Motor neuron (in vitro differentiated cells): ENCODE measurements at regions not wholly inside any gene's neighbourhood (a gene's known extent, or its start where the extent isn't known, plus 50 kb on each side); places are given as distances from the start of the nearest gene placed in this dataset.

Experiments
- ATAC-seq, 8 experiments: fragments of 200-7000 bp; cut with Tn5 transposase; replicated peaks in 6 of 8; 2 replicates each; pipeline ENCODE4 v1.8.0; 2021; ENCODE audit warnings: mild to moderate bottlenecking in 8 of 8, moderate library complexity in 8 of 8
- H3K27ac ChIP-seq, 2 donors: fragments of 250-450 bp; sonication (Bioruptor Pico); 2 replicates each; pipeline ENCODE4 v1.9.0; 2021; ENCODE audit warnings: antibody characterized with exemption in 2 of 2, mild to moderate bottlenecking in 2 of 2, moderate library complexity in 1 of 2
- H3K4me1 ChIP-seq, 2 donors: fragments of 250-450 bp; sonication (Bioruptor Pico); replicated peaks in 1 of 2; 2 replicates each; pipeline ENCODE4 v1.6.1; 2021; ENCODE audit warnings: antibody characterized with exemption in 2 of 2, mild to moderate bottlenecking in 2 of 2, moderate library complexity in 1 of 2
- H3K4me3 ChIP-seq, 5 donors: fragments of 250-450 bp; sonication (Bioruptor Pico); 2 replicates each; pipeline ENCODE4 v1.9.0; 2021; ENCODE audit warnings: antibody characterized with exemption in 5 of 5, mild to moderate bottlenecking in 5 of 5, moderate library complexity in 4 of 5
- WGBS, 10 experiments: fragments of 450-650 bp; shearing (Covaris generic); methylation state at CpG; one replicate each; pipeline ENCODE4 v1.0.0; 2022; 5-methylcytosine and 5-hydroxymethylcytosine counted together
- in situ Hi-C, 9 experiments: fragments of 400-800 bp; cut with MboI; loops; one replicate each; pipeline ENCODE4 v1.15.0; 2021; ENCODE audit warnings: low sequenced_read_pairs in 9 of 9, low pct_unique_long_range_greater_than_20kb in 2 of 9; ENCODE audit not compliant: unreplicated experiment in 9 of 9

DNA sequence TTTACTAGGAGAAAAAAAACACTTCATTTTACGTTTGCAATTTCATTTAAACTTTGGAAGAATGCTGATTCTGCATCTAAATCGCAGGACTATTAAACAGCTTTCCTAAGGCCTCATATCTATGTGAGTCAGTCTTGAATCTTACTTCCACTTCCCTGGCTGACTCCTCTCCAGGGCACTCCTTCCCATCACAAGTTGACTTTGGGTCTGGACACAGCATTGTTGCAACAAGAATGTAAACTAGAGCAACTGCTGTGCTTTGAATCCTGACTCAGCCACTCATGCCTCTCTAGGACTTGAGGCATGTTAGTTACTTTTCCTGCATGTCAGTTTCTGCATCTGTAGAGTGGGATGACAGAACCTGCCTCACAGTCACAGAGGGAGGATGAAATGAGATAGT, 413.8 kb downstream of the FAT4 start:
- peak in 6 of 8 experiments; percentile 31 to 95 (median 64) for ATAC-seq
- no peak overlapping the region for H3K27ac ChIP-seq
- no peak overlapping the region for H3K4me3 ChIP-seq
- in situ Hi-C loops = no loop called here
- 43 to 100% (median 83%) methylated on average over 2 of the region's 2 CpGs; no CpG with 5 or more reads in 1 of the 10 experiments for WGBS, 10 experiments
- peaks cover 0 to 3% of the 10 kb centered on the region in 2 donors for H3K4me1 ChIP-seq

GRCh38 chr4:125729171-125729570, 414.4 kb downstream of the FAT4 start:
- no peak for ATAC-seq
- no peak overlapping the region for H3K27ac ChIP-seq
- in situ Hi-C loops = no loop called here
- peaks cover 0 to 3% of the 10 kb centered on the region in 2 donors for H3K4me1 ChIP-seq
- H3K4me3 ChIP-seq = no peak overlapping the region

DNA sequence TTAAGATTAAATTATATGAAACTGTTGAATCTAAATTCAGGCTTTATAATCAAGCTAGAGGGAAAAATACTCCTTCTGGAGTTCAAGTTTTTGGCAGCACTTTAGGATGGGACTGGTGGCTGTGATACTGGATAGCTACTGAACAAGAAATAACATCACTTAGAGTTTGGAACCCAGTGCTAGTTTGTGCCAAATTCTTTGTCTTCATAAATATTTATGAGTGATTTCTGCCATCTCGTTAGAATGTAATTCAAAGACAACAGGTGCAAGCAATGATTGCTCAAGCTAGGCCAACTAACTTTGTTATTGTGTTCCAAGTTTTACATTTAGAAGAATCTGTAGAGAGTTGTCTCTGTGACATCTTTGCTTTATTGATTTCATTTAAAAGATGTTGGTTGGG, 417.9 kb downstream of the FAT4 start:
- in situ Hi-C loops = no loop called here
- no peak overlapping the region for H3K27ac ChIP-seq
- WGBS, 10 experiments = 25 to 90% (median 66%) methylated on average over 1 of the region's 1 CpG; no CpG with 5 or more reads in 4 of the 10 experiments
- H3K4me3 ChIP-seq = no peak overlapping the region
- H3K4me1 ChIP-seq = peaks cover 2 to 13% of the 10 kb centered on the region in 2 donors
- ATAC-seq = no peak

DNA sequence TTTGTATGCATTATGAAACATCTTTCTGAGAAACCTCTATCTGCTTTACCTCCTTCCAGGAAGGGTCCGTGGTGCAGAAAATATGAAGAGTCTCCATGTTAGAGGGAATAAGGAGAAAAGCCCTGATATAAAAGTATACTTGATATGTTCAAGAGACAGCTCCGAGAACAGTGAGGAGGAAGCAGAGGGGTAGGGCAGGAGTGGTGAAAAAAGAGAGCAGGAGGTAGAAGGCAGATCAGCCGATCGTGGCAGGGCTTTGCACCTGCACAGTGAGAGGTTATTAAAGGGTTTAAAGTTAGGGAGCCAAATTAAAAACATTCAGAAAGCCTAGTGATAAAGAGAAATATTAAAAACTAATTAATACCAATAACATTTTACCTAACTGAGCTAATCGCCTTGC, 419.7 kb downstream of the FAT4 start:
- 40 to 100% (median 79%) methylated on average over 2 to 5 of the region's 5 CpGs; no CpG with 5 or more reads in 1 of the 10 experiments for WGBS, 10 experiments
- in situ Hi-C loops = no loop called here
- H3K27ac ChIP-seq = no peak overlapping the region
- no peak overlapping the region for H3K4me3 ChIP-seq
- peaks cover 2 to 13% of the 10 kb centered on the region in 2 donors for H3K4me1 ChIP-seq
- no peak for ATAC-seq

- WGBS, 10 experiments = 3 to 44% (median 16%) methylated on average over 1 to 4 of the region's 4 CpGs; no CpG with 5 or more reads in 1 of the 10 experiments
- Histone ChIP-seq H3K4me3 (no peak overlapping the region), H3K27ac (no peak overlapping the region), H3K4me1 (peaks cover 2 to 13% of the 10 kb centered on the region in 2 donors)
- peak in 7 of 8 experiments; percentile 72 to 97 (median 83) for ATAC-seq
- in situ Hi-C loops = no loop called here
Measured at GRCh38 chr4:125735102-125735501, 420.3 kb downstream of the FAT4 start.

DNA sequence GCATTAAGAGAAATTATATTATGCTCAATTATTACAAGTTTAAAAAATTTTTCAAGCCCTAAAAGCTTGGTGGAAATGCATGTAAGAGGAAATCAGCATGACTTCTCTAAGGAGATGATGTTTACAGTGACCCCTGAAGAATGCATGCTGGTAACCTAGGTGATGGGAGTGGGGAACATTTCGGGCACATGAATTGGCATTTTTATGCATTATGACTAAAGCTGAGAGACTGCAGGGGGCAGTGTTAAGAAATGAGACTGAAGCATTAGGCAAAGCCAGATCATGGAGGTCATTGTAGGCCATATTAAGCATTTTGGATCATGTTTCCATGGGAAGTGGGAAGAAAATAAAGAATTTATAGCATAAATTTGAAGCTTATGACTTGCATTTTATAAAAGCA, 421.3 kb downstream of the FAT4 start:
- Histone ChIP-seq H3K4me1 (peaks cover 2 to 10% of the 10 kb centered on the region in 2 donors), H3K27ac (no peak overlapping the region), H3K4me3 (no peak overlapping the region)
- ATAC-seq = peak in 2 of 8 experiments; percentile 23 to 39
- 22 to 88% (median 33%) methylated on average over 1 of the region's 1 CpG; no CpG with 5 or more reads in 7 of the 10 experiments for WGBS, 10 experiments
- in situ Hi-C loops = no loop called here

- ATAC-seq = no peak
- Histone ChIP-seq H3K4me1 (peaks cover 2 to 5% of the 10 kb centered on the region in 2 donors), H3K27ac (no peak overlapping the region), H3K4me3 (no peak overlapping the region)
- 40 to 95% (median 81%) methylated on average over 1 to 2 of the region's 2 CpGs for WGBS, 10 experiments
- in situ Hi-C loops = no loop called here
Measured at GRCh38 chr4:125739760-125740159, 425.0 kb downstream of the FAT4 start.

- no peaks in the 10 kb centered on the region for H3K4me1 ChIP-seq
- in situ Hi-C loops = no loop called here
- no peak overlapping the region for H3K4me3 ChIP-seq
- WGBS, 10 experiments = 27 to 100% (median 66%) methylated on average over 1 to 8 of the region's 8 CpGs
- peak in 3 of 8 experiments; percentile 43 to 59 (median 56) for ATAC-seq
- H3K27ac ChIP-seq = no peak overlapping the region
Measured at GRCh38 chr4:125741825-125742452, 427.2 kb downstream of the FAT4 start.

DNA sequence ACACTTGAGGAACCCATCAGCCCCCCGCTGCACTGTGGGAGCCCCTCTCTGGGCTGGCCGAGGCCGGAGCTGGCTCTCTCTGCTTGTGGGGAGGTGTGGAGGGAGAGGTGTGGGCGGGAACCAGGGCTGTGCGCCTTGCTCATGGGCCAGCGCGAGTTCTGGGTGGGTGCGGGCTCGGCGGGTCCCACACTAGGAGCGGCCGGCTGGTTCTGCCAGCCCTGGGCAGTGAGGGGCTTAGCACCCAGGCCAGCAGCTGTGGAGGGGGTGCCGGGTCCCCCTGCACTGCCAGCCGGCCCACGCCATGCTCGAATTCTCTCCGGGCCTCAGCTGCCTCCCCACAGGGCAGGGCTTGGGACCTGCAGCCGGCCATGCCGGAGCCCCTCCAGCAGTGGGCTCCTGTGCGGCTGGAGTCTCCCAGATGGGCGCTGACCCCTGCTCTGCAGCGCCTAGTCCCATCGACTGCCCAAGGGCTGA, 430.2 kb downstream of the FAT4 start:
- H3K4me3 ChIP-seq = no peak overlapping the region
- H3K27ac ChIP-seq = no peak overlapping the region
- no peak for ATAC-seq
- in situ Hi-C loops = no loop called here
- H3K4me1 ChIP-seq = no peaks in the 10 kb centered on the region
- WGBS, 10 experiments = 96 to 100% methylated on average over 1 to 5 of the region's 23 CpGs; no CpG with 5 or more reads in 8 of the 10 experiments

DNA sequence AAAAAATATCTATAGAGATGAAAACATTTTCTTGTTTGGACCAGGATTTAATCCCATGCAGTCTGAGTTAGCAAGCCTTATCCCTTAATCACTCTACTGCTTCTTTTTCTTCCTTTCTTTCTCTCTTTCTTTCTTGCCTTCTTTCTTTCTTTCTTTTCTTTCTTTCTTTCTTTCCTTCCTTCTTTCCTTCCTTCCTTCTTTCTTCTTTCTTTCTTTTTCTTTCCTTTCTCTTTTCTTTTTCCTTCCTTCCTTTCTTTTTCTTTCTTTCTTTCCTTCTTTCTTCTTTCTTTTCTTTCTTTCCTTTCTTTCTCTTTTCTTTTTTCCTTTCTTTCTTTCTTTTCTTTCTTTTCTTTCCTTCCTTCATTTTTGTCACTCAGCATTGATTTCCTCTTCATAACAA, 434.6 kb downstream of the FAT4 start:
- ATAC-seq = no peak
- Histone ChIP-seq H3K4me3 (no peak overlapping the region), H3K4me1 (no peaks in the 10 kb centered on the region), H3K27ac (no peak overlapping the region)
- in situ Hi-C loops = no loop called here

DNA sequence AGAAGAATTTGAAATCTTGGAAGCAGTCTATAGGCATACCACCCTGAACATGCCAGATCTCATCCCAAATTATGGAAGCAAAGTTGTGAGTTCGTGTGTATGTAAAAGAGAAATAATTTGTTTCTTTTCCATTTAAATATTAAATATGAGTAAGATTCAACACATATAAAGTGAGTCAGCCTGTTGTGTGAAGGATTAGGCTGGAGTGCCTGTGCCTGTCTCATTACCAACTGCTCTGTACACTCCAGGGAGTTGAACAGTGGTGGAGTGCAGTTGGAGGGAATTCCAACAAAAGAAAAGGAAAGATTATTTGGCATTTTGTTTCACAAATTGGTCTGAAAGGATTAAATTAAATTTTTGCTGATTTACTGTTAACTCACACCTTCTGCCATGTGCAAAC, 435.6 kb downstream of the FAT4 start:
- H3K4me3 ChIP-seq = no peak overlapping the region
- WGBS, 10 experiments = 22 to 100% (median 77%) methylated on average over 1 of the region's 1 CpG; no CpG with 5 or more reads in 4 of the 10 experiments
- H3K27ac ChIP-seq = no peak overlapping the region
- in situ Hi-C loops = loop anchor here in 1 of 9 experiments (10.0 to 25.0 kb wide), 2 partner anchors 436 to 837 kb away; partner anchors contain the start of gene FAT4
- peak in 2 of 8 experiments; percentile 19 to 39 for ATAC-seq
- H3K4me1 ChIP-seq = no peaks in the 10 kb centered on the region

DNA sequence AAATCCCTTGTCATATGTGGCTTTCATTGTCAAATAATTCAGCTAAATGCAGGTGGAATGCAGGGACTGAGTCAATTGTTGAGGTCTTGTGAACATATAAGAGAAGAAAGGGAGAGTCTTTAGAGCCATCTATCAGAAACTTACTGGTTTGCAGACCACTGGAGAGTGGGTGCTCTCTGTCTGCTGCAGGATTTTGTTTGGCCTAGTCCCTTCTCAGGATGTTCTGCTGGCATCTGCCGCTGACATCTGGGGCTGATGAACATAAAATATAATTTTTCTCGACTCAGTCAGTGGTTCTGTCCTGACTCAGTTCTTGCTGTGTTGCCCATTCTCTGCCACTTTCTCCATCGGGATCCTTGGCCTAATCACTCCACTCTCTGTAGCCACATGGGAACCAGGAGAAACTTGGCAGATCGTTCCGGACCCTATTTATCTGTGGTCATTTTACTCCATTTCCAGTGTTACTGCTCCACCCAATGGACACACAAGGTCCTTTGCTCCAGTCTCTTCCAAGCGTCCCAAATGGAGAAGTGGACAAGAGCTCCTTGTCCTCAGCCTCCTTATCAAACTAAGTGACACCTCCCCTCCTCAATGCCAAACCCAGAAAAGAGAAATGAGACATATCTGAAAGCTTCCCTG, 436.2 kb downstream of the FAT4 start:
- H3K4me1 ChIP-seq = no peaks in the 10 kb centered on the region
- ATAC-seq = peak in 4 of 8 experiments; percentile 50 to 90 (median 67)
- no peak overlapping the region for H3K27ac ChIP-seq
- 0 to 100% (median 42%) methylated on average over 1 to 6 of the region's 6 CpGs; no CpG with 5 or more reads in 1 of the 10 experiments for WGBS, 10 experiments
- in situ Hi-C loops = loop anchor here in 1 of 9 experiments (10.0 to 25.0 kb wide), 2 partner anchors 436 to 836 kb away; partner anchors contain the start of gene FAT4
- no peak overlapping the region for H3K4me3 ChIP-seq

GRCh38 chr4:125758438-125758837, 443.7 kb downstream of the FAT4 start:
- no peak for ATAC-seq
- Histone ChIP-seq H3K27ac (no peak overlapping the region), H3K4me3 (no peak overlapping the region), H3K4me1 (no peaks in the 10 kb centered on the region)
- in situ Hi-C loops = loop anchor here in 1 of 9 experiments (10.0 to 25.0 kb wide), 2 partner anchors 444 to 829 kb away; partner anchors contain the start of gene FAT4
- WGBS, 10 experiments = 14 to 100% (median 50%) methylated on average over 1 of the region's 1 CpG; no CpG with 5 or more reads in 1 of the 10 experiments
